Parathyroid adenoma (tissue), 2 donors: ENCODE measurements at regions not wholly inside any gene's neighbourhood (a gene's known extent, or its start where the extent isn't known, plus 50 kb on each side); places are given as distances from the start of the nearest gene placed in this dataset.

ENCODE experiments used
- H2AFZ ChIP-seq: fragments of 300-600 bp; sonication (generic); one replicate; pipeline ENCODE4 v1.7.0; 2017; ENCODE audit warnings: antibody characterized with exemption, mild to moderate bottlenecking
- H3K27ac ChIP-seq: fragments of 300-600 bp; sonication (generic); one replicate; pipeline ENCODE4 v1.7.0; 2017
- H3K27me3 ChIP-seq: fragments of 300-600 bp; sonication (generic); one replicate; pipeline ENCODE4 v1.7.0; 2017; ENCODE audit warnings: low read length; ENCODE audit not compliant: control insufficient read depth, insufficient read depth
- H3K36me3 ChIP-seq: fragments of 300-600 bp; sonication (generic); one replicate; pipeline ENCODE4 v1.7.0; 2017; ENCODE audit warnings: low read length; ENCODE audit not compliant: control insufficient read depth, insufficient read depth
- H3K4me1 ChIP-seq: fragments of 300-600 bp; sonication (generic); one replicate; pipeline ENCODE4 v1.7.0; 2017; ENCODE audit warnings: control low read depth
- H3K4me2 ChIP-seq: fragments of 300-600 bp; sonication (generic); one replicate; pipeline ENCODE4 v1.7.0; 2017; ENCODE audit warnings: low read length
- H3K4me3 ChIP-seq: fragments of 300-600 bp; sonication (generic); one replicate; pipeline ENCODE4 v1.7.0; 2017; ENCODE audit warnings: low read depth, low read length
- H3K79me2 ChIP-seq: fragments of 300-600 bp; sonication (generic); one replicate; pipeline ENCODE4 v1.7.0; 2017; ENCODE audit warnings: control low read depth
- H3K9ac ChIP-seq: fragments of 300-600 bp; sonication (generic); one replicate; pipeline ENCODE4 v1.7.0; 2017; ENCODE audit warnings: mild to moderate bottlenecking
- H3K9me3 ChIP-seq: fragments of 300-600 bp; sonication (generic); one replicate; pipeline ENCODE4 v1.7.0; 2017; ENCODE audit warnings: low read length; ENCODE audit not compliant: control insufficient read depth
- TF ChIP-seq, protein P1 (sequence below): fragments of 300-600 bp; sonication (generic); IDR thresholded peaks from one replicate; pipeline ENCODE4 v1.7.0; 2017; ENCODE audit warnings: antibody characterized with exemption, mild to moderate bottlenecking
- donor health status: primary hyperparathyroidism.

DNA sequence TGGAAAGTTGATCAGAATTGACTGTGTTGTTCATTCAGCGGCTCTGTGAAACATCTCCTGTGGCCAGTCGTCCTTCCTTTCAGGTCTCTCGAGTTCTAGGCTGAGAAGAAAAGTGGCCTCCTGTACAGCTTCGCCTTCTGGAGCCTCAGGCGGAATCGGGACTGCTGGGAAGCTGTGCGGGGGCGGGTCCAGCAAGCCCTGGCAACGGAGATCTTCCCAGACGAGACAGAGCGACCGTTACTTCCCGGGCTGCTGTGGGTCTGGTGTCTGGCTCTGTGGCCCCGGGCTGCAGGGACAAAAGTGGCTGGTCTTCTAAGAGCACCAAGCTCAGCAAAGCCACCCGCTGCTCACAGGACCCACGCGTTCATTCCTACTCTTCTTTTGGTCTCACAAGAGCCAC is 88.6 kb upstream of the CACNA2D3 start:
- no peaks in the 10 kb centered on the region for H3K79me2 ChIP-seq
- H3K4me1 ChIP-seq, result no peaks in the 10 kb centered on the region
- H3K27ac ChIP-seq, result no peak overlapping the region
- H2AFZ ChIP-seq, result no peak overlapping the region
- H3K36me3 ChIP-seq, result no peaks in the 10 kb centered on the region
- no peaks in the 10 kb centered on the region for H3K27me3 ChIP-seq
- H3K4me2 ChIP-seq, result no peak overlapping the region
- H3K9ac ChIP-seq, result no peak overlapping the region
- H3K4me3 ChIP-seq, result no peak overlapping the region
- TF ChIP-seq, protein P1, sequence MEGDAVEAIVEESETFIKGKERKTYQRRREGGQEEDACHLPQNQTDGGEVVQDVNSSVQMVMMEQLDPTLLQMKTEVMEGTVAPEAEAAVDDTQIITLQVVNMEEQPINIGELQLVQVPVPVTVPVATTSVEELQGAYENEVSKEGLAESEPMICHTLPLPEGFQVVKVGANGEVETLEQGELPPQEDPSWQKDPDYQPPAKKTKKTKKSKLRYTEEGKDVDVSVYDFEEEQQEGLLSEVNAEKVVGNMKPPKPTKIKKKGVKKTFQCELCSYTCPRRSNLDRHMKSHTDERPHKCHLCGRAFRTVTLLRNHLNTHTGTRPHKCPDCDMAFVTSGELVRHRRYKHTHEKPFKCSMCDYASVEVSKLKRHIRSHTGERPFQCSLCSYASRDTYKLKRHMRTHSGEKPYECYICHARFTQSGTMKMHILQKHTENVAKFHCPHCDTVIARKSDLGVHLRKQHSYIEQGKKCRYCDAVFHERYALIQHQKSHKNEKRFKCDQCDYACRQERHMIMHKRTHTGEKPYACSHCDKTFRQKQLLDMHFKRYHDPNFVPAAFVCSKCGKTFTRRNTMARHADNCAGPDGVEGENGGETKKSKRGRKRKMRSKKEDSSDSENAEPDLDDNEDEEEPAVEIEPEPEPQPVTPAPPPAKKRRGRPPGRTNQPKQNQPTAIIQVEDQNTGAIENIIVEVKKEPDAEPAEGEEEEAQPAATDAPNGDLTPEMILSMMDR, result no peak
- no peaks in the 10 kb centered on the region for H3K9me3 ChIP-seq

DNA sequence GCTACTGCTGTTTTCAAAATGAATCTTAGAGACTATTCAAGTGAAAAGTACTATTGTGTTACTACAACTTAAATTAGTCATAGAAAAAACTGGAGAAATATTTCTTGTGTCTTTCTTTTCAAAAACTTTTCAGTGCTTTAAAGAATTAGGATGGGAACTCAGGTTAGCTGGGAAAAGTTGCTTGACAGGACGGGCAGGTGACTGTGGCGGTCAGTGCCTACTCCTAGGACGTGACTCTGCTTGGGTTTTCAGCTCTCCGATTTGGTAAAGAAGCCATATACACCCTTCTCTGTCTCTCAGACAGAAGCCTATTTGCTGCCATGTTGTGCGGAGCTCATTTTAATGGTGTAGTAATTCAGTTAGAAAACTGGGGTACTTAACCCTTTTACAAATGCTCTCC is 89.8 kb upstream of the CACNA2D3 start:
- no peak overlapping the region for H3K27ac ChIP-seq
- H3K9me3 ChIP-seq, result no peaks in the 10 kb centered on the region
- H3K79me2 ChIP-seq, result no peaks in the 10 kb centered on the region
- H3K36me3 ChIP-seq, result no peaks in the 10 kb centered on the region
- no peaks in the 10 kb centered on the region for H3K4me1 ChIP-seq
- H3K4me2 ChIP-seq, result no peak overlapping the region
- H3K4me3 ChIP-seq, result no peak overlapping the region
- TF ChIP-seq, protein P1, result no peak
- no peak overlapping the region for H2AFZ ChIP-seq
- no peaks in the 10 kb centered on the region for H3K27me3 ChIP-seq
- no peak overlapping the region for H3K9ac ChIP-seq

DNA sequence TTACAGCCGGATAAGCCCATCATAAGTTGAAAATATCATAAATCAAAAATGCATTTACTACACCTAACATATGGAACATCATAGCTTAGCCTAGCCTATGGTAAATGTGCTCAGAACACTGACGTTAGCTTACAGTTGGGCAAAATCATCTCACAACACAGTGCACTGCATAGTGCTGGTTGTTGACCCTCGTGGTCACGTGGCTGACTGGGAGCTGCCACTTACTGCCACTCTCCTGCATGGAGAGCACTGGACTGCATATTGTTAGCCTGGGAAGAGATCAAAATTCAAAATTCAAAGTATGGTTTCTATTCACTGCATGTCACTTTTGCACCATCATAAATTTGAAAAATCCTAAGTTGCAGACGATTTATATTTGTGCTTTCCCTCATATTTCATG is 94.0 kb upstream of the CACNA2D3 start:
- Histone ChIP-seq H3K9me3 (no peaks in the 10 kb centered on the region), H2AFZ (no peak overlapping the region), H3K9ac (no peak overlapping the region), H3K4me2 (no peak overlapping the region), H3K27me3 (no peaks in the 10 kb centered on the region), H3K36me3 (no peaks in the 10 kb centered on the region), H3K27ac (no peak overlapping the region), H3K79me2 (no peaks in the 10 kb centered on the region), H3K4me3 (no peak overlapping the region), H3K4me1 (no peaks in the 10 kb centered on the region)
- TF ChIP-seq, protein P1, result no peak

DNA sequence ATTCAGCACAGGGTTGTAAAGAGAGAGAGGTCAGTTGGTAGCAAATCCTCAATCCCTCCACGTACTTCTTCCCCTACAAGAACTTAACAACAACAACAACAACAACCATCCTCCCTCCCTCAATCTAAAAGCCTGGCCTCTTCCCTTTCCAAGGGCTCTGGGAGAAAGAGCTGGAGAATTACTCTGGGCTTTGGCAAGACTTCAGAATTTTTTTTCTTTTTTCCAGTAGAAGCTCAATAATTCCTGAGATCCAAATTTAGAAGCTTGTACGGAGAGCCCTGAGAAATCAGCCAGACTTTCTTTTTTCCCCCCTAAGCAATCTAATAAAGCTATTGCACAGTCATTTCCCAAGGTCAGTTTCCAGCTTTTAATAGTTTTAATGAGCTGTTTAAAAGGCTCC is 95.8 kb upstream of the CACNA2D3 start:
- Histone ChIP-seq H3K4me1 (no peaks in the 10 kb centered on the region), H3K9ac (no peak overlapping the region), H3K79me2 (no peaks in the 10 kb centered on the region), H3K4me2 (no peak overlapping the region), H3K9me3 (no peaks in the 10 kb centered on the region), H2AFZ (no peak overlapping the region), H3K27me3 (no peaks in the 10 kb centered on the region), H3K36me3 (no peaks in the 10 kb centered on the region), H3K27ac (no peak overlapping the region), H3K4me3 (no peak overlapping the region)
- TF ChIP-seq, protein P1, result no peak

DNA sequence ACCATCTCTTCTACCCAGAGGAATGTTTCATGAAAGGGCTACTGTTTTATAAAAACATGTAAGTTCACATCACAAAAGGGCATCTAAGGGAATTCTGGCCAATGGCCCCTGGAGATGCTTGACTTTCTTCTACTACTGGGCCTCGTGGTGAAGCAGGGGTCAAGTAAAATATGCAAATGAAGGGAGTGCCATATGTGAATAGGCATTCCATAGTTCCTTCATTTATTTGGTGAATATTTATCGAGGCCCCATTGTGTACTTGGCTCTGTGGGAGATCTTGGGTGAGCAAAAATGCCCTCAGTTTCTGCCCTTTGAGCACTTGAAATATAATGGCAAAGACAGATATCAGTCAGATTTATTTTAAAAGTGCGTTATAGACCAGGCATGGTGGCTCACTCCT is 101.3 kb upstream of the CACNA2D3 start:
- no peaks in the 10 kb centered on the region for H3K4me1 ChIP-seq
- TF ChIP-seq, protein P1, result no peak
- no peaks in the 10 kb centered on the region for H3K27me3 ChIP-seq
- H3K4me2 ChIP-seq, result no peak overlapping the region
- H3K27ac ChIP-seq, result no peak overlapping the region
- no peak overlapping the region for H3K9ac ChIP-seq
- H3K4me3 ChIP-seq, result no peak overlapping the region
- no peaks in the 10 kb centered on the region for H3K9me3 ChIP-seq
- H3K36me3 ChIP-seq, result no peaks in the 10 kb centered on the region
- H2AFZ ChIP-seq, result no peak overlapping the region
- no peaks in the 10 kb centered on the region for H3K79me2 ChIP-seq
